ENCODE measurements at regions not wholly inside any gene's neighbourhood (a gene's known extent, or its start where the extent isn't known, plus 50 kb on each side); places are given as distances from the start of the nearest gene placed in this dataset.

- Histone ChIP-seq H3K4me3 (no peak overlapping the region), H3K27me3 (ENCODE audit: insufficient read depth) (no peaks in the 10 kb centered on the region), H3K4me1 (ENCODE audit: insufficient read depth) (peaks cover 8% of the 10 kb centered on the region; the same call in 1 of the 2 replicates), H3K9me2 (ENCODE audit: insufficient read depth) (0 out of 2 replicates have a peak, but pooled peaks cover 5% of the 10 kb centered on the region), H4K20me1 (replicated peaks; ENCODE audit: insufficient read depth) (no peaks in the 10 kb centered on the region), H3K36me3 (ENCODE audit: insufficient read depth) (no peaks in the 10 kb centered on the region), H3K27ac (ENCODE audit: low read depth) (no peak overlapping the region), H3F3A (replicated peaks; ENCODE audit: low read depth) (peaks cover 5% of the 10 kb centered on the region; the same call in 1 of the 2 replicates), H3K4me2 (no peak overlapping the region), H2AFZ (no peak overlapping the region), H3K79me2 (replicated peaks; ENCODE audit: insufficient read depth) (no peaks in the 10 kb centered on the region)
- Mint-ChIP-seq H3K9me3 (no peaks in the 10 kb centered on the region), H3K36me3 (ENCODE audit: low read depth) (no peaks in the 10 kb centered on the region), H3K27ac (no peak overlapping the region), H3K27me3 (ENCODE audit: insufficient read depth, low read depth, poor library complexity) (peaks cover 20% of the 10 kb centered on the region), H3K4me3 (no peak overlapping the region), H3K4me1 (peaks cover 14% of the 10 kb centered on the region)
- TF ChIP-seq REST (IDR thresholded peaks at IDR 0.05; ENCODE audit: unreplicated experiment): no peak
- TF ChIP-seq ZNF114 (CRISPR knock-in tag; IDR thresholded peaks at IDR 0.05): no peak
- TF ChIP-seq EZH2 (IDR thresholded peaks at IDR 0.05; ENCODE audit: low read depth, unreplicated experiment): no peak
- TF ChIP-seq CTCF (conservative IDR thresholded peaks at IDR 0.05; ENCODE audit: low read depth in 2 of 2): no peak
- TF ChIP-seq ZNF331 (CRISPR knock-in tag; IDR thresholded peaks at IDR 0.05; ENCODE audit: low read depth): no peak
- no peak for TF ChIP-seq STAT1 (IDR thresholded peaks at IDR 0.05; ENCODE audit: unreplicated experiment)
- no peak for TF ChIP-seq ZNF462 (CRISPR knock-in tag; IDR thresholded peaks at IDR 0.05)
- no peak for TF ChIP-seq JUNB (IDR thresholded peaks at IDR 0.05; ENCODE audit: unreplicated experiment)
- ATAC-seq: no peak
- DNase-seq (ENCODE audit: low spot score): no peak
Measured at GRCh38 chr9:95573463-95573862, 56.7 kb upstream of the PTCH1 start.

Measured in GM23338 (cell line).